ENCODE measurements at regions not wholly inside any gene's neighbourhood (a gene's known extent, or its start where the extent isn't known, plus 50 kb on each side); places are given as distances from the start of the nearest gene placed in this dataset.

DNA sequence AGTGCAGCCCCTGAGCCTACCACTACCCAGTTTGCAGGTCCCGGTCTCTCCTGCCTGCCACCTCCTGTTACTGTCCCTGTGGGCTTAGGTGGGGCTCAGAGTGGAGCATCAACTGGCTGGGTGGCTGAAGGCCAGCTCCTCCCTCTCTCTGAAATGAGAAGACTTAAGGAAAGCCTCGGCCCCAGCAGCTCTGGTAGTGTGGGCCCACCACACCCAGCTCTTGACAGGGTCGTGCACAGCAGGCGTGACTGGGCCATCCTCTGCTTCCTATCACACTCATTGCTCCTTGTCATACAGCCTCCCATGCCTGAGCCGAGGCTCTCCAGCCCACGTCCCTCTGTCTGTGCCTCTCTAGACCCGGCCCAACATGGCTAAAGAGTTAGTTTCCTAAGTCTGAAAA, 142.7 kb upstream of the LINGO1 start:
- no peak for DNase-seq (ENCODE audit: extremely low spot score)
- ChIA-PET POLR2A (no interaction called here), CTCF (interaction anchor here (1.1 kb wide), 1 partner anchor 9 kb away, joined by 3 read pairs; no protein-coding TSS in a partner anchor)
- TF ChIP-seq L3MBTL2 (conservative IDR thresholded peaks at IDR 0.05) (no peak), CTBP1 (IDR thresholded peaks at IDR 0.05; ENCODE audit: borderline replicate concordance) (no peak), SUZ12 (IDR thresholded peaks at IDR 0.05) (no peak), ZNF384 (IDR thresholded peaks at IDR 0.05) (no peak), BHLHE40 (IDR thresholded peaks at IDR 0.05; ENCODE audit: borderline replicate concordance) (no peak), NFRKB (IDR thresholded peaks at IDR 0.05) (no peak), LEF1 (IDR thresholded peaks at IDR 0.05; ENCODE audit: borderline replicate concordance) (no peak), ELF4 (IDR thresholded peaks at IDR 0.05) (no peak), TARDBP (IDR thresholded peaks at IDR 0.05) (no peak), HDGF (IDR thresholded peaks at IDR 0.05; ENCODE audit: borderline replicate concordance) (no peak), FOXM1 (IDR thresholded peaks at IDR 0.05; ENCODE audit: borderline replicate concordance) (no peak), ARNT (IDR thresholded peaks at IDR 0.05) (no peak), SP1 (IDR thresholded peaks at IDR 0.05) (no peak), FOXA1 (IDR thresholded peaks at IDR 0.05) (no peak), FOXK2 (IDR thresholded peaks at IDR 0.05) (no peak)
- TF ChIP-seq, protein P1, sequence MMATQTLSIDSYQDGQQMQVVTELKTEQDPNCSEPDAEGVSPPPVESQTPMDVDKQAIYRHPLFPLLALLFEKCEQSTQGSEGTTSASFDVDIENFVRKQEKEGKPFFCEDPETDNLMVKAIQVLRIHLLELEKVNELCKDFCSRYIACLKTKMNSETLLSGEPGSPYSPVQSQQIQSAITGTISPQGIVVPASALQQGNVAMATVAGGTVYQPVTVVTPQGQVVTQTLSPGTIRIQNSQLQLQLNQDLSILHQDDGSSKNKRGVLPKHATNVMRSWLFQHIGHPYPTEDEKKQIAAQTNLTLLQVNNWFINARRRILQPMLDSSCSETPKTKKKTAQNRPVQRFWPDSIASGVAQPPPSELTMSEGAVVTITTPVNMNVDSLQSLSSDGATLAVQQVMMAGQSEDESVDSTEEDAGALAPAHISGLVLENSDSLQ (IDR thresholded peaks at IDR 0.05): no peak

DNA sequence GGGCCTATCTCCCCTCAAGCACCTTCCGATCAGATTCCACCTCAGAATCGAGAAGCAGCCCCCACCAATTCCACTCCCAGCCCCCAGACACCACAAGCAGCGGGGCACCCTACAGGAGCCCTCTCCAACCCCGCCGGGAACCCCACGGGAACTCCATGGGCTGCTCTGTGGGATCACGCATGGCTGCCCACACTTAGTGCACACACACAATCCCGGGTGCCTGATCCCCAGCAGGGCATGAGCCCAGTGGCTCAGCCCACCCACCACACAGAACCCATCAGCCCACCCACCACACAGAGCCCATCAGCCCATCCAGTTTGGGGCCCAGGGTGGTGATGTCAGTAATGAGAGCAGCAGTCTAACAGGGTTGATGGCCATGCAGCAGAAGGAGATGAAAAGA, 141.6 kb upstream of the LINGO1 start:
- CTCF ChIA-PET: no interaction called here

GRCh38 chr15:77773903-77774302, 141.2 kb upstream of the LINGO1 start:
- POLR2A ChIA-PET: no interaction called here
- CTCF ChIA-PET: no interaction called here
- no peak for DNase-seq (ENCODE audit: extremely low spot score)
- TF ChIP-seq TARDBP (IDR thresholded peaks at IDR 0.05) (no peak), SUZ12 (IDR thresholded peaks at IDR 0.05) (no peak), BHLHE40 (IDR thresholded peaks at IDR 0.05; ENCODE audit: borderline replicate concordance) (no peak), FOXK2 (IDR thresholded peaks at IDR 0.05) (no peak), HDGF (IDR thresholded peaks at IDR 0.05; ENCODE audit: borderline replicate concordance) (no peak), L3MBTL2 (conservative IDR thresholded peaks at IDR 0.05) (no peak), ELF4 (IDR thresholded peaks at IDR 0.05) (no peak), ZNF384 (IDR thresholded peaks at IDR 0.05) (no peak), FOXM1 (IDR thresholded peaks at IDR 0.05; ENCODE audit: borderline replicate concordance) (no peak), NFRKB (IDR thresholded peaks at IDR 0.05) (no peak)
- TF ChIP-seq, protein P1 (IDR thresholded peaks at IDR 0.05): no peak

More for the DNA sequence above, 141.6 kb upstream of the LINGO1 start:
- DNase-seq (ENCODE audit: extremely low spot score): no peak
- TF ChIP-seq SP1 (IDR thresholded peaks at IDR 0.05) (no peak), ZNF384 (IDR thresholded peaks at IDR 0.05) (no peak), SUZ12 (IDR thresholded peaks at IDR 0.05) (no peak), HDGF (IDR thresholded peaks at IDR 0.05; ENCODE audit: borderline replicate concordance) (no peak), FOXM1 (IDR thresholded peaks at IDR 0.05; ENCODE audit: borderline replicate concordance) (no peak), FOXA1 (IDR thresholded peaks at IDR 0.05) (no peak), TARDBP (IDR thresholded peaks at IDR 0.05) (no peak), CTBP1 (IDR thresholded peaks at IDR 0.05; ENCODE audit: borderline replicate concordance) (no peak), NFRKB (IDR thresholded peaks at IDR 0.05) (no peak)
- TF ChIP-seq, protein P1 (IDR thresholded peaks at IDR 0.05): no peak
- POLR2A ChIA-PET: no interaction called here

- TF ChIP-seq LEF1 (IDR thresholded peaks at IDR 0.05; ENCODE audit: borderline replicate concordance): no peak
- TF ChIP-seq BHLHE40 (IDR thresholded peaks at IDR 0.05; ENCODE audit: borderline replicate concordance): no peak
- TF ChIP-seq, protein P1 (IDR thresholded peaks at IDR 0.05): no peak
- TF ChIP-seq SUZ12 (IDR thresholded peaks at IDR 0.05): no peak
- no peak for TF ChIP-seq SP1 (IDR thresholded peaks at IDR 0.05)
- no peak for TF ChIP-seq CTBP1 (IDR thresholded peaks at IDR 0.05; ENCODE audit: borderline replicate concordance)
- TF ChIP-seq NFRKB (IDR thresholded peaks at IDR 0.05): no peak
- no peak for TF ChIP-seq ZNF384 (IDR thresholded peaks at IDR 0.05)
- TF ChIP-seq FOXA1 (IDR thresholded peaks at IDR 0.05): no peak
- TF ChIP-seq ARNT (IDR thresholded peaks at IDR 0.05): no peak
- ChIA-PET POLR2A (no interaction called here), CTCF (interaction anchor here (1.3 kb wide), 1 partner anchor 12 kb away, joined by 5 read pairs; no protein-coding TSS in a partner anchor)
These were observed 140.1 kb upstream of the LINGO1 start for GRCh38 chr15:77772641-77773402.

GRCh38 chr15:77771616-77772015, 138.9 kb upstream of the LINGO1 start:
- POLR2A ChIA-PET: no interaction called here
- CTCF ChIA-PET: no interaction called here
- DNase-seq (ENCODE audit: extremely low spot score): no peak
- no peak for TF ChIP-seq NFRKB (IDR thresholded peaks at IDR 0.05)
- no peak for TF ChIP-seq ELF4 (IDR thresholded peaks at IDR 0.05)

More at GRCh38 chr15:77772641-77773402, 140.1 kb upstream of the LINGO1 start:
- DNase-seq (ENCODE audit: extremely low spot score): no peak

DNA sequence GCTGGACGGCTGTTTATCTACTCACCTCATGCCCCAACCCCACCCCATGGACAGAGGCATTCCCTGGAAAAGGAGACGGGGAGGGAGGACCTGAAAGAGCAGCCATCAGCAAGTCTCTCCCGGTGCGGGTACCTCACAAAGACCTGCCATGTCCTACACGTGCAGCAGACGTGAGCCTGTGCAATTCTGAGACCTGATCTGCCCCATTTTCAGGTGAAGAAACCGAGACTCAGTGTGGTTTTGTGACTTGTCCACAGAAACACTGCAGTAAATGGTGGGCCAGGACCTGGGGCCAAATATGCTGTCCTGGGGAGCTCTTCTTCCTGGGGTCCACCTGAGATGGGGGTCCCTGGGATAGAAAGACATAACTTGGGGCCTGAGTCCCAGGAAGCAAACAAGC, 137.0 kb upstream of the LINGO1 start:
- TF ChIP-seq LEF1 (IDR thresholded peaks at IDR 0.05; ENCODE audit: borderline replicate concordance) (no peak), CTBP1 (IDR thresholded peaks at IDR 0.05; ENCODE audit: borderline replicate concordance) (no peak), SP1 (IDR thresholded peaks at IDR 0.05) (no peak), FOXK2 (IDR thresholded peaks at IDR 0.05) (no peak), NFRKB (IDR thresholded peaks at IDR 0.05) (no peak), L3MBTL2 (conservative IDR thresholded peaks at IDR 0.05) (no peak), HDGF (IDR thresholded peaks at IDR 0.05; ENCODE audit: borderline replicate concordance) (no peak), ZNF384 (IDR thresholded peaks at IDR 0.05) (no peak), BHLHE40 (IDR thresholded peaks at IDR 0.05; ENCODE audit: borderline replicate concordance) (no peak), ARNT (IDR thresholded peaks at IDR 0.05) (no peak), FOXA1 (IDR thresholded peaks at IDR 0.05) (no peak), FOXM1 (IDR thresholded peaks at IDR 0.05; ENCODE audit: borderline replicate concordance) (no peak), ELF4 (IDR thresholded peaks at IDR 0.05) (no peak), SUZ12 (IDR thresholded peaks at IDR 0.05) (no peak)
- TF ChIP-seq, protein P1 (IDR thresholded peaks at IDR 0.05): no peak
- ChIA-PET POLR2A (no interaction called here), CTCF (no interaction called here)
- DNase-seq (ENCODE audit: extremely low spot score): no peak

All from HEK293T (cell line).